ENCODE measurements at regions not wholly inside any gene's neighbourhood (a gene's known extent, or its start where the extent isn't known, plus 50 kb on each side); places are given as distances from the start of the nearest gene placed in this dataset.
"Not testable (repeated sequence)": the region's sequence is repeated elsewhere in the genome, so short reads cannot be mapped to it uniquely, and the experiment has no call there.

GRCh38 chr3:187852842-187853730 lies 107.8 kb upstream of the BCL6 start:
- DNase-seq (ENCODE audit: low read depth): no peak

GRCh38 chr3:187855131-187855530 lies 109.9 kb upstream of the BCL6 start:
- no peak for DNase-seq (ENCODE audit: low read depth)

- DNase-seq (ENCODE audit: low read depth): no peak
Observed at GRCh38 chr3:187856555-187856954, 111.3 kb upstream of the BCL6 start.

- DNase-seq (ENCODE audit: low read depth): no peak
Observed at GRCh38 chr3:187858041-187858440, 112.8 kb upstream of the BCL6 start.

- no peak for DNase-seq (ENCODE audit: low read depth)
Observed at GRCh38 chr3:187858711-187859110, 113.4 kb upstream of the BCL6 start.

- DNase-seq (ENCODE audit: low read depth): not testable (repeated sequence)
Observed at GRCh38 chr3:187862701-187863277, 117.5 kb upstream of the BCL6 start.

- no peak for DNase-seq (ENCODE audit: low read depth)
Observed at GRCh38 chr3:187870360-187871203, 125.3 kb upstream of the BCL6 start.

- no peak for DNase-seq (ENCODE audit: low read depth)
Observed at GRCh38 chr3:187871204-187871591, 125.9 kb upstream of the BCL6 start.

GRCh38 chr3:187871848-187872247 lies 126.6 kb upstream of the BCL6 start:
- DNase-seq (ENCODE audit: low read depth): no peak

- DNase-seq (ENCODE audit: low read depth): no peak
Observed at GRCh38 chr3:187873843-187874242, 128.6 kb upstream of the BCL6 start.

- DNase-seq (ENCODE audit: low read depth): no peak
Observed at GRCh38 chr3:187875863-187876262, 130.6 kb upstream of the BCL6 start.

- no peak for DNase-seq (ENCODE audit: low read depth)
Observed at GRCh38 chr3:187878772-187879518, 133.7 kb upstream of the BCL6 start.

GRCh38 chr3:187880441-187880840 lies 135.2 kb upstream of the BCL6 start:
- no peak for DNase-seq (ENCODE audit: low read depth)

GRCh38 chr3:187880851-187881250 lies 135.6 kb upstream of the BCL6 start:
- DNase-seq (ENCODE audit: low read depth): no peak

- DNase-seq (ENCODE audit: low read depth): no peak
Observed at GRCh38 chr3:187888701-187889100, 143.4 kb upstream of the BCL6 start.

- no peak for DNase-seq (ENCODE audit: low read depth)
Observed at GRCh38 chr3:187889106-187889505, 143.8 kb upstream of the BCL6 start.

GRCh38 chr3:187889601-187890404 lies 144.5 kb upstream of the BCL6 start:
- DNase-seq (ENCODE audit: low read depth): no peak

GRCh38 chr3:187890405-187890752 lies 145.1 kb upstream of the BCL6 start:
- DNase-seq (ENCODE audit: low read depth): not testable (repeated sequence)

- no peak for DNase-seq (ENCODE audit: low read depth)
Observed at GRCh38 chr3:187896646-187897045, 151.4 kb upstream of the BCL6 start.

- no peak for DNase-seq (ENCODE audit: low read depth)
Observed at GRCh38 chr3:187899246-187899645, 154.0 kb upstream of the BCL6 start.
